ENCODE measurements at regions not wholly inside any gene's neighbourhood (a gene's known extent, or its start where the extent isn't known, plus 50 kb on each side); places are given as distances from the start of the nearest gene placed in this dataset.

DNA sequence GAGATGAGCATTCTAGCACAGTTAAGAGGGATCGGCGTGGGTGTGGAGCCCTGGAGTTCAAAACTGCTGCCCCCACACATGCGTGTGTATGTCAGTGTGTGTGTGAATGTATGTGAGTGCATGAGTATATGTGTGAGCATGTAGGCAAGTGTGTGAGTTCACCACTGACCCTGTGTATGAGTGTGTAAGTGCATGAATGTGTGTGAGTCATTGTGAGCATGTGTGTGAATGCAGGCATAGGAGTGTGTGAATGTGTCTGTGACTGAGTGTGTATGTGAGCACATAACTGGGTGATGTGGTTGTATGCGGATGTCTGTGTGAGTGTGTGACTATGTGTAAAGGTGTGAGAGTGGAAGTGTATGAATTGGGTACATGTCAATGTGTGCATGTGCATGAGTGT lies 69.6 kb upstream of the CCDC167 start:
- TF ChIP-seq EZH2 (IDR thresholded peaks at IDR 0.05; ENCODE audit: low read length) (no peak), CTCF (optimal IDR thresholded peaks at IDR 0.05 in 1 of 3, IDR thresholded peaks at IDR 0.05 in 1 of 3, conservative IDR thresholded peaks at IDR 0.05 in 1 of 3; ENCODE audit: extremely low read depth in 1 of 3, insufficient read depth in 2 of 3, low read length in 3 of 3) (no peak)
- H3K9ac ChIP-seq (ENCODE audit: control insufficient read depth, extremely low read depth, insufficient read depth, low read length): no peak overlapping the region
- H3K36me3 ChIP-seq (ENCODE audit: control insufficient read depth in 2 of 2, extremely low read depth in 1 of 2, insufficient read depth in 2 of 2, low read length in 2 of 2): no peaks in the 10 kb centered on the region
- H3K27ac ChIP-seq (ENCODE audit: control insufficient read depth, insufficient read depth, low read length): no peak overlapping the region
- no peaks in the 10 kb centered on the region for H3K4me1 ChIP-seq (ENCODE audit: control insufficient read depth, extremely low read depth, insufficient read depth, low read length)
- no peaks in the 10 kb centered on the region for H3K9me3 ChIP-seq (ENCODE audit: control insufficient read depth, low read depth, low read length)
- FAIRE-seq (no peak), DNase-seq (ENCODE audit: low read depth, low spot score) (no peak)
- peaks cover 23% of the 10 kb centered on the region for H3K27me3 ChIP-seq (ENCODE audit: control insufficient read depth, extremely low read depth, insufficient read depth, low read length)
- H3K79me2 ChIP-seq (ENCODE audit: control insufficient read depth, insufficient read depth, low read length): no peaks in the 10 kb centered on the region
- no peaks in the 10 kb centered on the region for H4K20me1 ChIP-seq (ENCODE audit: control insufficient read depth, extremely low read depth, insufficient read depth, low read length)
- dilution Hi-C loops (cut with MboI; ENCODE audit: extremely low pct_ligation_motif_present, low sequenced_read_pairs): no loop called here
- no peak overlapping the region for H3K4me2 ChIP-seq (ENCODE audit: control insufficient read depth, extremely low read depth, insufficient read depth, low read depth, low read length)
- H3K9me1 ChIP-seq (ENCODE audit: control insufficient read depth, extremely low read depth, insufficient read depth, low read length): no peaks in the 10 kb centered on the region
- H3K4me3 ChIP-seq (ENCODE audit: control insufficient read depth in 2 of 3, extremely low read depth in 1 of 3, insufficient read depth in 2 of 3, low read depth in 1 of 3, low read length in 3 of 3): no peak overlapping the region
- H2AFZ ChIP-seq (ENCODE audit: control insufficient read depth, low read length): no peak overlapping the region

DNA sequence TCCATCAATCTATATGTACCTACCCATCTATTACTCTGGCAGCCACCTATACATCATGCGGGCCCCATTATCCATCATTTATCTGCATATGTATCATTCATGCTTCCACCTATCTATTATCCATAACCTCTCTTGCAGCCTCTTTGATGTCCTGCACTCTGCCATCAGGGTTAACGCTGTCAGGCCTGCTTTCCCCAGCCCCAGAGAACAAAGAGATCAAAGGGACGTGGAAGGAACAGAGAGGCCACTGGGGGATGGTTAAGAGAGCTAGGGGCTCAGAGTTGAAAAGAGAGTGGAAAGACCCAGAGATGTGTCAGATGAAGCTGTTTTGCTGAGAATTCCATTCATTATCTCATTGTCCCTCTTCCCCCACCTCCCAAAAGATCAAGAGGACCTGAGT lies 67.3 kb upstream of the CCDC167 start:
- no peaks in the 10 kb centered on the region for H3K4me1 ChIP-seq (ENCODE audit: control insufficient read depth, extremely low read depth, insufficient read depth, low read length)
- H3K79me2 ChIP-seq (ENCODE audit: control insufficient read depth, insufficient read depth, low read length): no peaks in the 10 kb centered on the region
- no peaks in the 10 kb centered on the region for H3K9me3 ChIP-seq (ENCODE audit: control insufficient read depth, low read depth, low read length)
- no peak overlapping the region for H3K4me2 ChIP-seq (ENCODE audit: control insufficient read depth, extremely low read depth, insufficient read depth, low read depth, low read length)
- H3K9ac ChIP-seq (ENCODE audit: control insufficient read depth, extremely low read depth, insufficient read depth, low read length): no peak overlapping the region
- TF ChIP-seq EZH2 (IDR thresholded peaks at IDR 0.05; ENCODE audit: low read length) (no peak), CTCF (optimal IDR thresholded peaks at IDR 0.05 in 1 of 3, IDR thresholded peaks at IDR 0.05 in 1 of 3, conservative IDR thresholded peaks at IDR 0.05 in 1 of 3; ENCODE audit: extremely low read depth in 1 of 3, insufficient read depth in 2 of 3, low read length in 3 of 3) (no peak)
- FAIRE-seq (no peak), DNase-seq (ENCODE audit: low read depth, low spot score) (no peak)
- H3K27me3 ChIP-seq (ENCODE audit: control insufficient read depth, extremely low read depth, insufficient read depth, low read length): peaks cover 23% of the 10 kb centered on the region
- no peaks in the 10 kb centered on the region for H3K36me3 ChIP-seq (ENCODE audit: control insufficient read depth in 2 of 2, extremely low read depth in 1 of 2, insufficient read depth in 2 of 2, low read length in 2 of 2)
- no peaks in the 10 kb centered on the region for H3K9me1 ChIP-seq (ENCODE audit: control insufficient read depth, extremely low read depth, insufficient read depth, low read length)
- dilution Hi-C loops (cut with MboI; ENCODE audit: extremely low pct_ligation_motif_present, low sequenced_read_pairs): no loop called here
- H3K27ac ChIP-seq (ENCODE audit: control insufficient read depth, insufficient read depth, low read length): no peak overlapping the region
- H4K20me1 ChIP-seq (ENCODE audit: control insufficient read depth, extremely low read depth, insufficient read depth, low read length): no peaks in the 10 kb centered on the region
- no peak overlapping the region for H2AFZ ChIP-seq (ENCODE audit: control insufficient read depth, low read length)
- H3K4me3 ChIP-seq (ENCODE audit: control insufficient read depth in 2 of 3, extremely low read depth in 1 of 3, insufficient read depth in 2 of 3, low read depth in 1 of 3, low read length in 3 of 3): no peak overlapping the region
